Adrenal gland (tissue), 5 donors: ENCODE measurements at regions not wholly inside any gene's neighbourhood (a gene's known extent, or its start where the extent isn't known, plus 50 kb on each side); places are given as distances from the start of the nearest gene placed in this dataset.

ENCODE experiments used
- CTCF ChIP-seq, 6 experiments: fragments of 450-650 bp in 4 of 6; fragments of 200-600 bp in 2 of 6; sonication (generic) in 1 of 6; IDR thresholded peaks; 1 replicate in 5 of 6; 2 replicates in 1 of 6; pipeline versions ENCODE4 v1.5.1 to v1.8.0; 2016 to 2021; ENCODE audit warnings: antibody characterized with exemption in 6 of 6, mild to moderate bottlenecking in 2 of 6, moderate library complexity in 1 of 6
- POLR2A ChIP-seq, 2 donors: fragments of 450-650 bp; IDR thresholded peaks; one replicate each; pipeline ENCODE4 v1.6.1; 2017; ENCODE audit warnings: antibody characterized with exemption in 2 of 2, mild to moderate bottlenecking in 2 of 2, moderate library complexity in 1 of 2
- donor health status: DM: no; HTN: no; CAD: no.

GRCh38 chr9:73685786-73686185, 534.1 kb downstream of the ANXA1 start:
- no peak for TF ChIP-seq CTCF (IDR thresholded peaks at IDR 0.05)
- no peak for TF ChIP-seq POLR2A (IDR thresholded peaks at IDR 0.05)
